H9 (cell line): ENCODE measurements at regions not wholly inside any gene's neighbourhood (a gene's known extent, or its start where the extent isn't known, plus 50 kb on each side); places are given as distances from the start of the nearest gene placed in this dataset.

Experiments
- DNase-seq: peaks from one replicate; pipeline ENCODE4 v3.0.0-alpha.2; 2017
- H2AFZ ChIP-seq: one replicate; pipeline ENCODE4 v1.6.1; 2013; ENCODE audit warnings: mild to moderate bottlenecking, low read length, control low read depth, moderate library complexity
- H2AK5ac ChIP-seq: 2 replicates; pipeline ENCODE4 v1.6.1; 2013; ENCODE audit warnings: low read length, control low read depth, mixed read lengths; ENCODE audit not compliant: insufficient read length
- H2BK120ac ChIP-seq: one replicate; pipeline ENCODE4 v1.6.1; 2013; ENCODE audit warnings: low read depth, mild to moderate bottlenecking, low read length, control low read depth, inconsistent platforms; ENCODE audit not compliant: poor library complexity, severe bottlenecking
- H2BK12ac ChIP-seq: 2 replicates; pipeline ENCODE4 v1.6.1; 2013; ENCODE audit warnings: low read length, control low read depth, mixed read lengths, low read depth; ENCODE audit not compliant: insufficient read length
- H2BK15ac ChIP-seq: 2 replicates; pipeline ENCODE4 v1.6.1; 2013; ENCODE audit warnings: low read depth, low read length, control low read depth
- H2BK20ac ChIP-seq: one replicate; pipeline ENCODE4 v1.6.1; 2013; ENCODE audit warnings: low read depth, mild to moderate bottlenecking, low read length, control low read depth, inconsistent platforms; ENCODE audit not compliant: poor library complexity, severe bottlenecking
- H2BK5ac ChIP-seq: 2 replicates; pipeline ENCODE4 v1.6.1; 2013; ENCODE audit warnings: low read length, control low read depth, mixed read lengths; ENCODE audit not compliant: insufficient read length
- H3K14ac ChIP-seq: 2 replicates; pipeline ENCODE4 v1.6.1; 2013; ENCODE audit warnings: low read length, control low read depth; ENCODE audit not compliant: insufficient read depth
- H3K18ac ChIP-seq: 2 replicates; pipeline ENCODE4 v1.6.1; 2013; ENCODE audit warnings: low read depth, mild to moderate bottlenecking, mixed read lengths, low read length, control low read depth; ENCODE audit not compliant: insufficient read length
- H3K23ac ChIP-seq: 2 replicates; pipeline ENCODE4 v1.6.1; 2013; ENCODE audit warnings: low read length, control low read depth, mixed read lengths, low read depth; ENCODE audit not compliant: insufficient read length
- H3K23me2 ChIP-seq: 2 replicates; pipeline ENCODE4 v1.6.1; 2013; ENCODE audit warnings: low read depth, mild to moderate bottlenecking, mixed read lengths, low read length, control low read depth; ENCODE audit not compliant: insufficient read length, poor library complexity, severe bottlenecking
- H3K27ac ChIP-seq: 2 replicates; pipeline ENCODE4 v1.5.1; 2013; ENCODE audit warnings: low read length, control low read depth, mixed read lengths, low read depth; ENCODE audit not compliant: insufficient read length
- H3K27me3 ChIP-seq: 2 replicates; pipeline ENCODE4 v1.6.1; 2013; ENCODE audit warnings: low read length, control low read depth, inconsistent platforms; ENCODE audit not compliant: insufficient read depth
- H3K4ac ChIP-seq: 2 replicates; pipeline ENCODE4 v1.6.1; 2013; ENCODE audit warnings: low read depth, mild to moderate bottlenecking, control low read depth, inconsistent platforms, low read length, moderate library complexity
- H3K4me1 ChIP-seq: 2 replicates; pipeline ENCODE4 v1.6.1; 2013; ENCODE audit warnings: low read length, control low read depth, inconsistent platforms; ENCODE audit not compliant: insufficient read depth
- H3K4me2 ChIP-seq: 2 replicates; pipeline ENCODE4 v1.6.1; 2013; ENCODE audit warnings: low read length, control low read depth, mixed read lengths; ENCODE audit not compliant: insufficient read length, insufficient read depth
- H3K56ac ChIP-seq: 2 replicates; pipeline ENCODE4 v1.6.1; 2013; ENCODE audit warnings: low read depth, mild to moderate bottlenecking, mixed read lengths, low read length, control low read depth; ENCODE audit not compliant: insufficient read length
- H3K79me1 ChIP-seq: 2 replicates; pipeline ENCODE4 v1.6.1; 2013; ENCODE audit warnings: low read depth, mild to moderate bottlenecking, moderate library complexity, low read length, control low read depth, inconsistent platforms; ENCODE audit not compliant: insufficient read depth, poor library complexity, severe bottlenecking
- H3K79me2 ChIP-seq: 2 replicates; pipeline ENCODE4 v1.6.1; 2013; ENCODE audit warnings: low read length, control low read depth, inconsistent platforms; ENCODE audit not compliant: insufficient read depth
- H3K9ac ChIP-seq: 2 replicates; pipeline ENCODE4 v1.6.1; 2013; ENCODE audit warnings: low read length, control low read depth, mixed read lengths; ENCODE audit not compliant: insufficient read length; ENCODE audit errors: extremely low read depth
- H3K9me3 ChIP-seq: one replicate; pipeline ENCODE4 v1.6.1; 2013; ENCODE audit warnings: low read depth, low read length, inconsistent platforms; ENCODE audit not compliant: control insufficient read depth
- H3T11ph ChIP-seq: one replicate; pipeline ENCODE4 v1.6.1; 2013; ENCODE audit warnings: mild to moderate bottlenecking, low read length, control low read depth, inconsistent platforms
- H4K20me1 ChIP-seq: one replicate; pipeline ENCODE4 v1.6.1; 2013; ENCODE audit not compliant: control insufficient read depth, insufficient read length, insufficient read depth
- H4K5ac ChIP-seq: 2 replicates; pipeline ENCODE4 v1.6.1; 2013; ENCODE audit warnings: low read depth, mild to moderate bottlenecking, mixed read lengths, low read length, control low read depth; ENCODE audit not compliant: insufficient read length
- H4K8ac ChIP-seq: replicated peaks from 2 replicates; pipeline ENCODE4 v1.6.1; 2013; ENCODE audit warnings: low read length, control low read depth, mixed read lengths, low read depth; ENCODE audit not compliant: insufficient read length
- H4K91ac ChIP-seq: 2 replicates; pipeline ENCODE4 v1.6.1; 2013; ENCODE audit warnings: low read depth, mild to moderate bottlenecking, moderate library complexity, mixed read lengths, low read length, control low read depth; ENCODE audit not compliant: insufficient read length
- H3K27ac Mint-ChIP-seq, 3 experiments: 2 replicates in 2 of 3; 3 replicates in 1 of 3; pipeline ENCODE4 v1.8.0; 2020 to 2021; ENCODE audit warnings: mixed read lengths in 3 of 3, mild to moderate bottlenecking in 1 of 3, moderate library complexity in 1 of 3
- H3K27me3 Mint-ChIP-seq: 2 replicates; pipeline ENCODE4 v1.8.0; 2021; ENCODE audit warnings: low read depth, mild to moderate bottlenecking, moderate library complexity, mixed read lengths
- H3K36me3 Mint-ChIP-seq, 3 experiments: 2 replicates in 2 of 3; 3 replicates in 1 of 3; pipeline ENCODE4 v1.8.0; 2020 to 2021; ENCODE audit warnings: low read depth in 3 of 3, mixed read lengths in 3 of 3; ENCODE audit not compliant: insufficient read depth in 1 of 3
- H3K4me1 Mint-ChIP-seq, 2 experiments: 2 replicates each; pipeline ENCODE4 v1.8.0; 2020; ENCODE audit warnings: mixed read lengths in 2 of 2
- H3K4me3 Mint-ChIP-seq, 2 experiments: 2 replicates in 1 of 2; 3 replicates in 1 of 2; pipeline ENCODE4 v1.8.0; 2020 to 2021; ENCODE audit warnings: mild to moderate bottlenecking in 2 of 2, mixed read lengths in 2 of 2, moderate library complexity in 1 of 2
- H3K9me3 Mint-ChIP-seq, 2 experiments: 2 replicates in 1 of 2; 3 replicates in 1 of 2; pipeline ENCODE4 v1.8.0; 2020; ENCODE audit warnings: mild to moderate bottlenecking in 2 of 2, mixed read lengths in 2 of 2, moderate library complexity in 1 of 2
- TF ChIP-seq, protein P1 (sequence below): fragments of 200-600 bp; sonication (generic); conservative IDR thresholded peaks from 3 replicates; pipeline ENCODE4 v1.8.0; 2021; ENCODE audit warnings: antibody characterized with exemption, mild to moderate bottlenecking

DNA sequence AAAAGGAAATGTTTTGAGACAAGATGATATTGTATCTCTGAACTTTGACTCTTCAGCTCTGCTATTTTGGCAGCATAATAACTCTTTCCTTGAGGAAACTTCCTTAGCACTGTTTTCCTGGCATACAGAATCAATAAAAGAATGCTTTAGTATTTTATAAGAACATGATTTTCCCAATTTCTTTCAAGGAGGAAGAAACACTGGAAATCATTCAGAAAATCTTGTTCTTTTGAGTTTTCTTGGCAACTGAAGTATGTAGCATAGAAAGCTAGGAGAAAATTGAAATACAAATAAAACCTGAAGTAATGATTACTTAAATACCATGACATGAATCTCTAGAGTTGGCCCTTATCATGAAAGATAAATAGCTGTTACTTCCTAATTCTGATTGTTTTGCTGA lies 461.4 kb upstream of the ZNF608 start:
- Histone ChIP-seq H3K18ac (no peak overlapping the region), H2AFZ (no peak overlapping the region), H2BK120ac (no peak overlapping the region), H2BK12ac (no peak overlapping the region), H3K23me2 (no peaks in the 10 kb centered on the region), H3K56ac (no peak overlapping the region), H3K14ac (no peak overlapping the region), H3K79me1 (no peaks in the 10 kb centered on the region), H3K9me3 (no peaks in the 10 kb centered on the region), H3K23ac (no peak overlapping the region), H2AK5ac (no peak overlapping the region), H3K27ac (no peak overlapping the region), H4K91ac (no peak overlapping the region), H3K4ac (no peak overlapping the region), H3T11ph (no peak overlapping the region), H4K5ac (no peak overlapping the region), H3K4me1 (no peaks in the 10 kb centered on the region), H2BK20ac (no peak overlapping the region), H3K79me2 (no peaks in the 10 kb centered on the region), H3K4me2 (no peak overlapping the region), H2BK5ac (no peak overlapping the region), H3K27me3 (no peaks in the 10 kb centered on the region), H4K8ac (no peak overlapping the region), H3K9ac (no peak overlapping the region), H4K20me1 (no peaks in the 10 kb centered on the region), H2BK15ac (no peak overlapping the region)
- no peak overlapping the region for H3K4me3 Mint-ChIP-seq
- no peak overlapping the region for H3K27ac Mint-ChIP-seq
- TF ChIP-seq, protein P1, sequence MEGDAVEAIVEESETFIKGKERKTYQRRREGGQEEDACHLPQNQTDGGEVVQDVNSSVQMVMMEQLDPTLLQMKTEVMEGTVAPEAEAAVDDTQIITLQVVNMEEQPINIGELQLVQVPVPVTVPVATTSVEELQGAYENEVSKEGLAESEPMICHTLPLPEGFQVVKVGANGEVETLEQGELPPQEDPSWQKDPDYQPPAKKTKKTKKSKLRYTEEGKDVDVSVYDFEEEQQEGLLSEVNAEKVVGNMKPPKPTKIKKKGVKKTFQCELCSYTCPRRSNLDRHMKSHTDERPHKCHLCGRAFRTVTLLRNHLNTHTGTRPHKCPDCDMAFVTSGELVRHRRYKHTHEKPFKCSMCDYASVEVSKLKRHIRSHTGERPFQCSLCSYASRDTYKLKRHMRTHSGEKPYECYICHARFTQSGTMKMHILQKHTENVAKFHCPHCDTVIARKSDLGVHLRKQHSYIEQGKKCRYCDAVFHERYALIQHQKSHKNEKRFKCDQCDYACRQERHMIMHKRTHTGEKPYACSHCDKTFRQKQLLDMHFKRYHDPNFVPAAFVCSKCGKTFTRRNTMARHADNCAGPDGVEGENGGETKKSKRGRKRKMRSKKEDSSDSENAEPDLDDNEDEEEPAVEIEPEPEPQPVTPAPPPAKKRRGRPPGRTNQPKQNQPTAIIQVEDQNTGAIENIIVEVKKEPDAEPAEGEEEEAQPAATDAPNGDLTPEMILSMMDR: no peak
- no peaks in the 10 kb centered on the region; a peak in 1 of 5 replicates for H3K9me3 Mint-ChIP-seq
- peaks cover 8 to 11% of the 10 kb centered on the region in 2 experiments for H3K4me1 Mint-ChIP-seq
- peaks cover 0 to 10% (median 6%) of the 10 kb centered on the region in 3 experiments for H3K36me3 Mint-ChIP-seq
- no peaks in the 10 kb centered on the region for H3K27me3 Mint-ChIP-seq
- DNase-seq: no peak
